Right lobe of liver (tissue), 4 donors: ENCODE measurements at regions not wholly inside any gene's neighbourhood (a gene's known extent, or its start where the extent isn't known, plus 50 kb on each side); places are given as distances from the start of the nearest gene placed in this dataset.
A peak's percentile ranks its signal among the peaks of the same experiment; 100 is the strongest.

Source experiments
- CTCF ChIP-seq, 4 donors: fragments of 200-600 bp in 3 of 4; fragments of 450-650 bp in 1 of 4; IDR thresholded peaks; one replicate each; pipeline versions ENCODE4 v1.5.1 to v1.8.0; 2016 to 2022; ENCODE audit warnings: antibody characterized with exemption in 4 of 4, mild to moderate bottlenecking in 2 of 4
- POLR2A ChIP-seq: fragments of 450-650 bp; IDR thresholded peaks from one replicate; pipeline ENCODE4 v1.6.1; 2017; ENCODE audit warnings: antibody characterized with exemption, mild to moderate bottlenecking
- donor health status: DM: no; HTN: no; CAD: no.
- donor health status: DM: no; HTN: no; CAD: no.
- donor health status: DM: no; HTN: yes; CAD: no.

- TF ChIP-seq POLR2A (no peak), CTCF (IDR thresholded peaks at IDR 0.05) (peak in 1 of 4 donors; percentile 19)
These were observed 90.3 kb downstream of the DUSP6 start for GRCh38 chr12:89261982-89262381.
